ENCODE measurements at regions not wholly inside any gene's neighbourhood (a gene's known extent, or its start where the extent isn't known, plus 50 kb on each side); places are given as distances from the start of the nearest gene placed in this dataset.

DNA sequence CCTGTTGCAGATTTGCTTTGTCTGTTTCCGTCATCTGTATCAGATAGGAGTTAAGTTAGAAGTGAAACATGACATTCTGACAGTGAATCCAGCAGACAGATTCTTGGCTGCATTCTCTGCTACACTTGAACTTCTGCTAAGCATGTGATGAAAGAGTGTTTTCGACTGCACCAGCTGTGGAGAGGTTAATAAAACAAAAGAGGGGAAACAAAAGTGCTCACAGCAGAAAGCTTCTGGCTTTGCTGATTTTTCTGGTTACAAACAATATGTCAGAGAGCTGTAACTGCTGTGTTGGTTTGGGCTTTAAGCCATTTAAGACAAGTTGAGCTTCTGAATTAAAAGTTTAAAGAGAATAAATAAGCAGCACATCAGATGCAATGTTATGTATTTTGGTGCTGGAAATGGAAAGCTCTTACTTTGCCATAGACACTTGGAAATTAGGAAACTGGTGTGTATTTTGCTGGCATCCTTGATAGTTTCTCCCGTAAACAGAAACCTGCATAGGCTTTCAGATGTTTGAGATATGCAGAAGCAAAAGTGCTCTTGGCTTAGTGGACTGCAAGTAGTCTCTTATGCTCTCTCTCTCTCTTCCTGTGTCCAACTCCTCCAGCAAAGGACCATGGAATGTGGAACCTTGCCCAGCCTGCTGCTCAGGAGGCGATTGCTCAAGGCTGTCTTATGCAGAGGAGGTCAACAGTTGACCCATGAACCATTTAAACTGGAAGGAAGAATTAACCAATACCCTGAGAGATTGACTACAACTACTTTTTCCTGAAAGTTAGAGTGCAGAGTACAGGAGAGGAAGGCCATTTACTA, 104.9 kb downstream of the RPS12 start:
- no peak overlapping the region for H3K4me3 Mint-ChIP-seq
- no peaks in the 10 kb centered on the region for H3K36me3 Mint-ChIP-seq
- DNase-seq (ENCODE audit: low spot score in 2 of 2) (no peak), ATAC-seq (ENCODE audit: low read depth) (no peak)
- no peak overlapping the region for H3K27ac Mint-ChIP-seq
- H3K27me3 Mint-ChIP-seq = peaks cover 11% of the 10 kb centered on the region
- H3K4me1 Mint-ChIP-seq = no peaks in the 10 kb centered on the region
- H3K9me3 Mint-ChIP-seq = peaks cover 2% of the 10 kb centered on the region

DNA sequence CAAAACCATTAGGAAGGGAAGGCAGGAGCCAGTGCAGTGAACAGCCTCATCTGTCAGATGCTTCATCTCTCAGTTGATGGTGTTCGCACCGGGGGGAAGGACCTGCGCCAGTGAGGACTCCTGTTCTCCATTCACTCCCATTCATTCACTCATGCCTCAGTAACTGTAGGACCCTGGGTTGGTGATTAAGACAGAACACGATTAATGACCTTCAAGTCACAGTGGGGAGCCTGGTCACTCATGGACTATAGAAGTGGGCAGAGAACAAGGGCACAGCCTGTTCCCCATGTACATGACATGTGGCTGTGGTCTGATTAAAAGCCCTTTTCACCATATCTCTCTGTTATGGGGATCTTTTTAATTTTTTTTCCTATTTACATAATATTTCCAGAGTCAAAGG, 113.3 kb downstream of the RPS12 start:
- no peak overlapping the region for H3K4me3 Mint-ChIP-seq
- DNase-seq (ENCODE audit: low spot score in 2 of 2) (no peak), ATAC-seq (ENCODE audit: low read depth) (no peak)
- peaks cover 9% of the 10 kb centered on the region for H3K27me3 Mint-ChIP-seq
- H3K9me3 Mint-ChIP-seq = no peaks in the 10 kb centered on the region
- H3K36me3 Mint-ChIP-seq = no peaks in the 10 kb centered on the region
- H3K4me1 Mint-ChIP-seq = no peaks in the 10 kb centered on the region
- no peak overlapping the region for H3K27ac Mint-ChIP-seq

DNA sequence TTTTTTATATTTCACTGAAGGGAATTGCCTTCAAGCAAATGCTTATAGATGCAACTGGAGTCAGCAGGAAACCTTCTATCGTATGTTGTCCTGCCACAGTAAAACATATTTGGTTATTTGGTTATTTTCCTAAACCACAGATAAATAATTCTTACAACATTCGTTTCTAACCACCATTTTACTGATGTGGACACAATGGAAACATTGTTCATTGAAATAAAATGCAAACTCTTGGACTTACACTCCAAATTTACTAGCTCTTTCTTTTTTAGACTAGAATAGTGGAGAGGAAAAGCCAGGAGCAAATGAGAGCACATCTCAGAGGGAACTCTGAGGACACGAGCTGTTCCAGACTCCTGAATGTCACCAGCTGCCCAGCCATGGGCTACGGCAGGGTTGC, 114.8 kb downstream of the RPS12 start:
- H3K4me3 Mint-ChIP-seq = no peak overlapping the region
- DNase-seq (ENCODE audit: low spot score in 2 of 2) (no peak), ATAC-seq (ENCODE audit: low read depth) (no peak)
- peaks cover 15% of the 10 kb centered on the region for H3K27me3 Mint-ChIP-seq
- H3K36me3 Mint-ChIP-seq = no peaks in the 10 kb centered on the region
- no peaks in the 10 kb centered on the region for H3K4me1 Mint-ChIP-seq
- H3K27ac Mint-ChIP-seq = no peak overlapping the region
- H3K9me3 Mint-ChIP-seq = no peaks in the 10 kb centered on the region

DNA sequence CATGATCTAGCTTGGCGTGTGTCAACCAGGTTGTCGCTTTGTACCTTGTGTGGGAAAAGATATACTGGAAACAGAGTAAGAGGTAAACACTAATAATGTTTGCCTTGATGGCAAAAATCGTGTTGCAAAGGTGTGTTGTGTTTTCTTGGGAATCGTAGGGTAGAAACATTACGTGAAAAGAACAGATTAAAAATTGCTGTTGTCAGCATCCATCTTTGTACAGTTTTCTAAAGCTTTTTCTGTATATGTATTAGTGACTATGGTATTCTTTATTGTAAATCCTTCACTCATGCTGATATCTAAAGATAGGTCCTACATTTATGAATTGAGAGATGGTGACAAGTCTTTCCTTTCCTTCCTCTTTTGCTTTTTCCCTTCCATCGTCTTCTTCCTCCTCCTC, 116.9 kb downstream of the RPS12 start:
- ATAC-seq (ENCODE audit: low read depth) = no peak
- H3K9me3 Mint-ChIP-seq = no peaks in the 10 kb centered on the region
- peaks cover 18% of the 10 kb centered on the region for H3K27me3 Mint-ChIP-seq
- H3K27ac Mint-ChIP-seq = no peak overlapping the region
- H3K4me1 Mint-ChIP-seq = no peaks in the 10 kb centered on the region
- H3K4me3 Mint-ChIP-seq = no peak overlapping the region
- no peak for DNase-seq (ENCODE audit: low spot score in 2 of 2)
- H3K36me3 Mint-ChIP-seq = no peaks in the 10 kb centered on the region

GRCh38 chr6:132931936-132932514, 117.7 kb downstream of the RPS12 start:
- Mint-ChIP-seq H3K27me3 (peaks cover 17% of the 10 kb centered on the region), H3K4me3 (no peak overlapping the region), H3K27ac (no peak overlapping the region), H3K36me3 (no peaks in the 10 kb centered on the region), H3K4me1 (no peaks in the 10 kb centered on the region), H3K9me3 (no peaks in the 10 kb centered on the region)
- no peak for ATAC-seq (ENCODE audit: low read depth)
- DNase-seq (ENCODE audit: low spot score in 2 of 2) = no peak

GRCh38 chr6:132932588-132932987, 118.2 kb downstream of the RPS12 start:
- ATAC-seq (ENCODE audit: low read depth) = no peak
- Mint-ChIP-seq H3K27ac (no peak overlapping the region), H3K36me3 (no peaks in the 10 kb centered on the region), H3K4me1 (peaks cover 1% of the 10 kb centered on the region), H3K4me3 (no peak overlapping the region), H3K9me3 (no peaks in the 10 kb centered on the region), H3K27me3 (peaks cover 15% of the 10 kb centered on the region)
- DNase-seq (ENCODE audit: low spot score in 2 of 2) = no peak

DNA sequence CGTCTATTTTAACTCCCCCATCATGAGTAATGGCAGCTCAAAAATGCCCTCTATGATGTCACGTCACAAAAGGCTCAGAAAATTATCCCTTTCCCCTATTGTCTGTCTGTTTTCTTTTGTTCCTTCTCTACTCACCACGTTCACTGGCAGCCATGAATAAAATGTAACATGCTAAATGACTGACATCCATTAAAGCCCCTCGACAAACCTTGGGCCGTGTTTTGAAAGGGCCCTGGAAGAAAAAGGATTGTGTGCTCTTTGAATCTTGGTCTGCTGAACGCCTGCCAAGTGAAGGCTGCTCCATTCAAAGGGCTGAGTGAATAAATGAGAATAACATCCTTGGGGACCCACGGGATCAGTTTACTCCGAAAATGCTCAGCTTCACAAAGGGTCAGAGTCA, 118.7 kb downstream of the RPS12 start:
- ATAC-seq (ENCODE audit: low read depth) = no peak
- H3K4me1 Mint-ChIP-seq = peaks cover 3% of the 10 kb centered on the region
- H3K27me3 Mint-ChIP-seq = peaks cover 14% of the 10 kb centered on the region
- H3K4me3 Mint-ChIP-seq = no peak overlapping the region
- H3K36me3 Mint-ChIP-seq = no peaks in the 10 kb centered on the region
- no peak for DNase-seq (ENCODE audit: low spot score in 2 of 2)
- no peaks in the 10 kb centered on the region for H3K9me3 Mint-ChIP-seq
- no peak overlapping the region for H3K27ac Mint-ChIP-seq

GRCh38 chr6:132934496-132934895, 120.1 kb downstream of the RPS12 start:
- peaks cover 3% of the 10 kb centered on the region for H3K4me1 Mint-ChIP-seq
- H3K4me3 Mint-ChIP-seq = no peak overlapping the region
- H3K27ac Mint-ChIP-seq = no peak overlapping the region
- DNase-seq (ENCODE audit: low spot score in 2 of 2) (no peak), ATAC-seq (ENCODE audit: low read depth) (no peak)
- H3K9me3 Mint-ChIP-seq = peaks cover 5% of the 10 kb centered on the region
- H3K36me3 Mint-ChIP-seq = no peaks in the 10 kb centered on the region
- peaks cover 14% of the 10 kb centered on the region for H3K27me3 Mint-ChIP-seq

GRCh38 chr6:132936646-132937045, 122.3 kb downstream of the RPS12 start:
- ATAC-seq (ENCODE audit: low read depth) (no peak), DNase-seq (ENCODE audit: low spot score in 2 of 2) (no peak)
- H3K9me3 Mint-ChIP-seq = peaks cover 5% of the 10 kb centered on the region
- H3K36me3 Mint-ChIP-seq = no peaks in the 10 kb centered on the region
- H3K4me1 Mint-ChIP-seq = peaks cover 3% of the 10 kb centered on the region
- H3K4me3 Mint-ChIP-seq = no peak overlapping the region
- peaks cover 9% of the 10 kb centered on the region for H3K27me3 Mint-ChIP-seq
- no peak overlapping the region for H3K27ac Mint-ChIP-seq

GRCh38 chr6:132937466-132937906, 123.1 kb downstream of the RPS12 start:
- peaks cover 5% of the 10 kb centered on the region for H3K9me3 Mint-ChIP-seq
- ATAC-seq (ENCODE audit: low read depth) (no peak), DNase-seq (ENCODE audit: low spot score in 2 of 2) (no peak)
- H3K36me3 Mint-ChIP-seq = no peaks in the 10 kb centered on the region
- peaks cover 9% of the 10 kb centered on the region for H3K27me3 Mint-ChIP-seq
- peaks cover 3% of the 10 kb centered on the region for H3K4me1 Mint-ChIP-seq
- H3K27ac Mint-ChIP-seq = no peak overlapping the region
- H3K4me3 Mint-ChIP-seq = no peak overlapping the region

- no peaks in the 10 kb centered on the region for H3K36me3 Mint-ChIP-seq
- H3K4me3 Mint-ChIP-seq = no peak overlapping the region
- no peaks in the 10 kb centered on the region for H3K9me3 Mint-ChIP-seq
- no peaks in the 10 kb centered on the region for H3K4me1 Mint-ChIP-seq
- DNase-seq (ENCODE audit: low spot score in 2 of 2) (no peak), ATAC-seq (ENCODE audit: low read depth) (no peak)
- peaks cover 9% of the 10 kb centered on the region for H3K27me3 Mint-ChIP-seq
- no peak overlapping the region for H3K27ac Mint-ChIP-seq
Measured at GRCh38 chr6:132948889-132949288, 134.5 kb downstream of the RPS12 start.

DNA sequence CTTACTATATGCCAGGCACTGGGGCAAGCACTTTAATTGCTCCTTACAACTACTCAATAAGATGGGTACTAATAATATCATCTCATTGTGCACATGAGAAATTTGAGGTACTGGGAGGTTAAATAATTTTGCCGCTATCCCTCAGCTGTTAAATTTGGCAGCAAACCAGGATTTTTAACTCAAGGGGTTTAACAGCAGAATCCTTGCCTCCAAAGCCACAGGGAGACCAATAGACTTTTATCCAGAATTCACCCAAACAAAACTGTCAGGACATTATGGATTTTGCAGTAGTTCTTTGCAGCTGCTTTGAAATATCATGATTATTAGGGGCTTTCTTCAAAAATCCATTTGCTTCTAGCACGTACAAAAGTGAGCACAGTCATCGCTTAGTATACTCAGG, 136.2 kb downstream of the RPS12 start:
- DNase-seq (ENCODE audit: low spot score in 2 of 2) = no peak
- Mint-ChIP-seq H3K36me3 (no peaks in the 10 kb centered on the region), H3K27ac (no peak overlapping the region), H3K4me3 (no peak overlapping the region), H3K4me1 (no peaks in the 10 kb centered on the region), H3K9me3 (no peaks in the 10 kb centered on the region), H3K27me3 (peaks cover 7% of the 10 kb centered on the region)
- no peak for ATAC-seq (ENCODE audit: low read depth)

DNA sequence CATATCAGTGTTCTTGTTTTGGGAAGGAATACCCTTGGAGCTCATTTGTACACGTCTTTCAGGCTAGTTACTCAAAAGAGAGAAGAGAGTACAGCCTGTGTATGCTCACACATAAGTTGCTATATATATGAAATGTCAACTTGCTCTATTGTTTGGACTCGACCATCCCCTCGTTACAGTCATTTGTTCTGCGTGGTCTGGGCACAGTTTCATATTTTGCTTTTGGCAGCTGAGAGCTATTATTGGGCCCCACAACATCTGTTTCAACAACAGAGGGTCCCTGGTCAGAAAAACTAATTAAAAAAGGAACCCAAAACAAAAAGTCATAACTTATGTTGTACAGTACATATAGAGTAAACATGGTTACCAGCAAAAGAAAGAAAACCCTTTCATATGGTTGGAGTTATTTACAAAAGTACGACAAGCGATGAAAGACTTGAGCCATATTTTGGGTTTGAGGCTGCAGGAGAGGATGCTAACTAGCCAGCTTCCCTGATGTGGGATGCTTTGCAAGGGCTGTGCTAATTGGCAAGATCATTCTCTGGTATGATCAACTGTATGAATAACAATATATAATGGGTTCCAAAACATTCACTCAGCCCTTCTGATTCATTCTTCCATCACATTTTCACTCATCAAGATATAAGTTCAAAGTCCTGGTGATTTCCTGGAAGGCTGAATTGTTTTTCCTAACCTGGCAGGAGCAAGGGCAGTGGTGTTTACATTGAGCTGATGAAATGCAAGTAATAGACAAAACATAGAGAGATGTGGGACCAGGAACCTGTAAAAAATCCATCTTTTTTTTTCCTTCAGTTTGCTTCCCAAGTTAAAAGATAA, 137.9 kb downstream of the RPS12 start:
- DNase-seq (ENCODE audit: low spot score in 2 of 2) (no peak), ATAC-seq (ENCODE audit: low read depth) (no peak)
- no peak overlapping the region for H3K27ac Mint-ChIP-seq
- H3K4me1 Mint-ChIP-seq = no peaks in the 10 kb centered on the region
- H3K9me3 Mint-ChIP-seq = no peaks in the 10 kb centered on the region
- no peaks in the 10 kb centered on the region for H3K36me3 Mint-ChIP-seq
- H3K4me3 Mint-ChIP-seq = no peak overlapping the region
- H3K27me3 Mint-ChIP-seq = peaks cover 7% of the 10 kb centered on the region

- H3K4me1 Mint-ChIP-seq = no peaks in the 10 kb centered on the region
- H3K36me3 Mint-ChIP-seq = no peaks in the 10 kb centered on the region
- DNase-seq (ENCODE audit: low spot score in 2 of 2) (no peak), ATAC-seq (ENCODE audit: low read depth) (no peak)
- H3K27ac Mint-ChIP-seq = no peak overlapping the region
- no peak overlapping the region for H3K4me3 Mint-ChIP-seq
- no peaks in the 10 kb centered on the region for H3K9me3 Mint-ChIP-seq
- peaks cover 14% of the 10 kb centered on the region for H3K27me3 Mint-ChIP-seq
Measured at GRCh38 chr6:132952986-132953385, 138.6 kb downstream of the RPS12 start.
